ENCODE measurements at regions not wholly inside any gene's neighbourhood (a gene's known extent, or its start where the extent isn't known, plus 50 kb on each side); places are given as distances from the start of the nearest gene placed in this dataset.

DNA sequence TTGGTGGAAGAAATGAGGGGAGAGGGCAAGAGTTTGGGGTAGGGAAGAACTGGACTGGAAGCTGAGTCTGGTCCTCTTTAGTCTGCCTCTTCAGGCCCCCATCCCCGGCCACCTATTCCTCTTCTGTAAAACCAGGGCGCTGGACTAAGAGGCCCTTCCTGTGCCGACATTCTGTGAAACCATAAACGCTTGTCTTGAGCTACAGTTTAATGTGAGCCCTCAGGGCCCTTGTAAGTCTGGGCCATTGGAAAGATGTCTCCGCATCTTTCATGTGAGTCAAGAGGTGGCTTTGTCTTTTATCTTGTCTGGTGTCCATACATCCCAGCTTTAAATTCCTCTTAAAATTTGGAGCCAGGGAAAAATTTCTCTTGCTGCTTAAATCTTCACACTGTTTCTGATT is 90.6 kb downstream of the PLCE1 start:
- DNase-seq (ENCODE audit: low read depth in 1 of 2, low spot score in 1 of 2) (no peak), ATAC-seq (no peak; a peak in 1 of 6 replicates), FAIRE-seq (no peak)
- Histone ChIP-seq H3K4me2 (no peak overlapping the region), H3K4me3 (no peak overlapping the region), H3K9me3 (peaks cover 11% of the 10 kb centered on the region; the same call in 1 of the 3 replicates), H3K4me1 (peaks cover 19% of the 10 kb centered on the region), H3K27ac (peak overlapping the region in 1 of 2 experiments; percentile 15; a peak in 1 of 6 replicates)
- TF ChIP-seq HOXA7 (CRISPR knock-in tag; IDR thresholded peaks at IDR 0.05): no peak
- ChIA-PET POLR2A (interaction anchor here (0.5 kb wide), 1 partner anchor 87 kb away, joined by 3 read pairs; no protein-coding TSS in a partner anchor), CTCF (interaction anchor here (1.7 kb wide), 1 partner anchor 15 kb away, joined by 5 read pairs; no protein-coding TSS in a partner anchor)
- WGBS (ENCODE audit: missing lambda C conversion rate): 89% methylated on average over 5 of the region's 5 CpGs

DNA sequence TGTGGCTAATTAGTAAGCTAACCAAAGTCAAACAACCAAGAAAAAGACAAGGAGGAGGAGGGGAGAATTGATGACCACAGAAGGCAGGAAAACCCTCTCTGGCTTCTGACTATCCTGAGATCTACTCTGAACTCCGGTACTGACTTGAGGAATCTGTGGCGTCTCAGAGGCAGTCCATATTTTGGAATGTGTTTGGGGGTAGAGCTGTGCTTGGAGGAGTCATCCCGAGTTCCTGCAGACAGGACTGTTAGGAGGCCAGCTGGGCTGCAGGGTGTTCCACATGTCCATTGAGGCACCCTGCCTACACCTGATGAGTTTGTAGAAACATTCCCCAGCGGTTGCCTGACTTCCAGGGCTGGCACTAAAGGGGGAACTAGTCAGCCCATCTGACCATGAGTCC is 91.6 kb downstream of the PLCE1 start:
- peaks cover 22% of the 10 kb centered on the region for H3K4me1 ChIP-seq
- ChIA-PET POLR2A (no interaction called here), CTCF (interaction anchor here (1.7 to 2.0 kb wide), 3 partner anchors 9 to 169 kb away, joined by 5 to 9 read pairs (median 6); no protein-coding TSS in a partner anchor)
- 86% methylated on average over 4 of the region's 4 CpGs for WGBS (ENCODE audit: missing lambda C conversion rate)
- TF ChIP-seq HDAC2 (IDR thresholded peaks at IDR 0.05) (no peak), EHMT2 (IDR thresholded peaks at IDR 0.05; ENCODE audit: low read depth) (no peak), GATA3 (IDR thresholded peaks at IDR 0.05; ENCODE audit: borderline replicate concordance) (no peak), NFE2L2 (conservative IDR thresholded peaks at IDR 0.05; ENCODE audit: low read length) (no peak), FOSL2 (IDR thresholded peaks at IDR 0.05) (no peak), FOSL2 (CRISPR knock-in tag; IDR thresholded peaks at IDR 0.05) (no peak), ZSCAN20 (CRISPR knock-in tag; IDR thresholded peaks at IDR 0.05) (no peak), JUNB (IDR thresholded peaks at IDR 0.05) (no peak), SREBF2 (IDR thresholded peaks at IDR 0.05) (no peak), HEYL (CRISPR knock-in tag; IDR thresholded peaks at IDR 0.05) (no peak), KDM1A (IDR thresholded peaks at IDR 0.05; ENCODE audit: low read depth) (no peak), JUN (IDR thresholded peaks at IDR 0.05) (no peak), BHLHE40 (IDR thresholded peaks at IDR 0.05; ENCODE audit: low read depth, low read length) (no peak), POLR2AphosphoS2 (conservative IDR thresholded peaks at IDR 0.05; ENCODE audit: low read length) (no peak)
- TF ChIP-seq, protein P1, sequence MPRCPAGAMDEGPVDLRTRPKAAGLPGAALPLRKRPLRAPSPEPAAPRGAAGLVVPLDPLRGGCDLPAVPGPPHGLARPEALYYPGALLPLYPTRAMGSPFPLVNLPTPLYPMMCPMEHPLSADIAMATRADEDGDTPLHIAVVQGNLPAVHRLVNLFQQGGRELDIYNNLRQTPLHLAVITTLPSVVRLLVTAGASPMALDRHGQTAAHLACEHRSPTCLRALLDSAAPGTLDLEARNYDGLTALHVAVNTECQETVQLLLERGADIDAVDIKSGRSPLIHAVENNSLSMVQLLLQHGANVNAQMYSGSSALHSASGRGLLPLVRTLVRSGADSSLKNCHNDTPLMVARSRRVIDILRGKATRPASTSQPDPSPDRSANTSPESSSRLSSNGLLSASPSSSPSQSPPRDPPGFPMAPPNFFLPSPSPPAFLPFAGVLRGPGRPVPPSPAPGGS (IDR thresholded peaks at IDR 0.05): no peak
- H3K4me2 ChIP-seq: no peak overlapping the region
- no peak for FAIRE-seq
- no peak; a peak in 2 of 6 replicates for ATAC-seq
- DNase-seq (ENCODE audit: low read depth in 1 of 2, low spot score in 1 of 2): no peak
- no peak overlapping the region for H3K4me3 ChIP-seq
- H3K9me3 ChIP-seq: peaks cover 11% of the 10 kb centered on the region; the same call in 1 of the 3 replicates
- H3K27ac ChIP-seq: peak overlapping the region in 1 of 2 experiments; percentile 6; a peak in 1 of 6 replicates

DNA sequence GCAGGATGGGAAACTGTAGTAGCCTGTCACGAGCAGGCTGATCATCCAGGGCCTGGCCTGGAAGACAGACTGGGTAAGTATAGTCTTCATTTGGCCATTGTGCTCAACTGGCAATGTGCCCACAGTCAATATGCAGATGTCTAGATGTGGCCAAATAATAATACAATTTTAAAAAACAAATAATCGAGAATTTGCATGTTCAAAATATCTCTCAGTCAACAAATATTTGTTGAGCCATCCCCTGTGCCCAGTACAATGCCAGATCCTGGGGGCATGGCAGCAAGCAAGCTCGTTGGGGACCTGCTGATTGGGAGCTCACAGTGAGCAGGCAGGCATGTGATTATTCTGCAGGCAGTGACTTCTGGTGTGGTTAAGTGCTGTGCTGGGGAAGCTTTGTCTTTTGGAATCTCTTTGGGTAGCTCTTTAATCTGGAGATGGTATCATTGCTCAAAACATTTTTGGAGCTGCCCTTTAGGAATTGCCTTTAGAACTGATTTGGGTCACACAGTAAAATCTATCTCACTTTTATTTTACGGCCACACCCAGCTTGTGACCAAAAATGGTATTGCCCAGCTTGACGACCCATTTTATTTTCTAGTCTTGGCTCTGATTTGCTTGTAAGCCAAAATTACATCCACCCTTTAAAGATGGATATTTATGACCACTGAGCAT is 92.2 kb downstream of the PLCE1 start:
- Histone ChIP-seq H3K4me3 (no peak overlapping the region), H3K4me2 (no peak overlapping the region), H3K9me3 (peaks cover 6% of the 10 kb centered on the region; the same call in 1 of the 3 replicates), H3K4me1 (peaks cover 22% of the 10 kb centered on the region), H3K27ac (no peak overlapping the region)
- ChIA-PET CTCF (interaction anchor here (2.0 kb wide), 2 partner anchors 10 to 170 kb away, joined by 6 to 9 read pairs; no protein-coding TSS in a partner anchor), POLR2A (no interaction called here)
- ATAC-seq (no peak), FAIRE-seq (no peak), DNase-seq (ENCODE audit: low read depth in 1 of 2, low spot score in 1 of 2) (no peak)
- 69% methylated on average over 5 of the region's 5 CpGs for WGBS (ENCODE audit: missing lambda C conversion rate)
- no peak for TF ChIP-seq ZC3H11A (IDR thresholded peaks at IDR 0.05)
- TF ChIP-seq, protein P1 (IDR thresholded peaks at IDR 0.05): no peak
- TF ChIP-seq, protein P2, sequence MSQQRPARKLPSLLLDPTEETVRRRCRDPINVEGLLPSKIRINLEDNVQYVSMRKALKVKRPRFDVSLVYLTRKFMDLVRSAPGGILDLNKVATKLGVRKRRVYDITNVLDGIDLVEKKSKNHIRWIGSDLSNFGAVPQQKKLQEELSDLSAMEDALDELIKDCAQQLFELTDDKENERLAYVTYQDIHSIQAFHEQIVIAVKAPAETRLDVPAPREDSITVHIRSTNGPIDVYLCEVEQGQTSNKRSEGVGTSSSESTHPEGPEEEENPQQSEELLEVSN (IDR thresholded peaks at IDR 0.05; ENCODE audit: borderline replicate concordance, low read depth): no peak
- no peak for TF ChIP-seq EP300 (IDR thresholded peaks at IDR 0.05)
- no peak for TF ChIP-seq HEYL (CRISPR knock-in tag; IDR thresholded peaks at IDR 0.05)
- TF ChIP-seq SMC3 (IDR thresholded peaks at IDR 0.05): no peak
- TF ChIP-seq EHMT2 (IDR thresholded peaks at IDR 0.05; ENCODE audit: low read depth): no peak
- no peak for TF ChIP-seq MAZ (IDR thresholded peaks at IDR 0.05; ENCODE audit: borderline replicate concordance, low read depth, low read length)
- no peak for TF ChIP-seq EHF (CRISPR knock-in tag; IDR thresholded peaks at IDR 0.05)
- no peak for TF ChIP-seq POLR2AphosphoS2 (conservative IDR thresholded peaks at IDR 0.05; ENCODE audit: low read length)
- TF ChIP-seq GATA3 (IDR thresholded peaks at IDR 0.05; ENCODE audit: borderline replicate concordance): no peak
- TF ChIP-seq SREBF2 (IDR thresholded peaks at IDR 0.05): no peak
- TF ChIP-seq ESRRA (IDR thresholded peaks at IDR 0.05; ENCODE audit: borderline replicate concordance, low read length): no peak
- no peak for TF ChIP-seq CHD4 (IDR thresholded peaks at IDR 0.05; ENCODE audit: borderline replicate concordance)

All from A549 (cell line).